ENCODE measurements at regions not wholly inside any gene's neighbourhood (a gene's known extent, or its start where the extent isn't known, plus 50 kb on each side); places are given as distances from the start of the nearest gene placed in this dataset.

- DNase-seq (ENCODE audit: low spot score) (no peak), ATAC-seq (no peak)
- Histone ChIP-seq H2AFZ (no peak overlapping the region), H3K4me1 (ENCODE audit: insufficient read depth) (no peaks in the 10 kb centered on the region), H3K9me2 (ENCODE audit: insufficient read depth) (no peaks in the 10 kb centered on the region), H3K27me3 (ENCODE audit: insufficient read depth) (no peaks in the 10 kb centered on the region), H3F3A (replicated peaks; ENCODE audit: low read depth) (no peaks in the 10 kb centered on the region), H3K79me2 (replicated peaks; ENCODE audit: insufficient read depth) (no peaks in the 10 kb centered on the region), H4K20me1 (replicated peaks; ENCODE audit: insufficient read depth) (no peaks in the 10 kb centered on the region), H3K27ac (ENCODE audit: low read depth) (no peak overlapping the region), H3K36me3 (ENCODE audit: insufficient read depth) (no peaks in the 10 kb centered on the region), H3K4me2 (no peak overlapping the region), H3K4me3 (no peak overlapping the region)
- no peak overlapping the region for H3K4me3 Mint-ChIP-seq
- H3K4me1 Mint-ChIP-seq = no peaks in the 10 kb centered on the region
- H3K9me3 Mint-ChIP-seq = no peaks in the 10 kb centered on the region
- H3K27me3 Mint-ChIP-seq (ENCODE audit: insufficient read depth, low read depth, poor library complexity) = no peaks in the 10 kb centered on the region
- H3K36me3 Mint-ChIP-seq (ENCODE audit: low read depth) = no peaks in the 10 kb centered on the region
- no peak overlapping the region for H3K27ac Mint-ChIP-seq
- TF ChIP-seq CTCF (conservative IDR thresholded peaks at IDR 0.05; ENCODE audit: low read depth in 2 of 2) (no peak), CREB1 (CRISPR knock-in tag; IDR thresholded peaks at IDR 0.05; ENCODE audit: low read depth) (no peak), EZH2phosphoT487 (IDR thresholded peaks at IDR 0.05; ENCODE audit: unreplicated experiment) (no peak), ETS1 (IDR thresholded peaks at IDR 0.05) (no peak), EZH2 (IDR thresholded peaks at IDR 0.05; ENCODE audit: low read depth, unreplicated experiment) (no peak), POLR2AphosphoS5 (IDR thresholded peaks at IDR 0.05; ENCODE audit: low read depth) (no peak), STAT1 (IDR thresholded peaks at IDR 0.05; ENCODE audit: unreplicated experiment) (no peak), ZNF331 (CRISPR knock-in tag; IDR thresholded peaks at IDR 0.05; ENCODE audit: low read depth) (no peak), ZNF114 (CRISPR knock-in tag; IDR thresholded peaks at IDR 0.05) (no peak), JUNB (IDR thresholded peaks at IDR 0.05; ENCODE audit: unreplicated experiment) (no peak), NANOG (IDR thresholded peaks at IDR 0.05; ENCODE audit: borderline replicate concordance) (no peak)
- TF ChIP-seq, protein P1, sequence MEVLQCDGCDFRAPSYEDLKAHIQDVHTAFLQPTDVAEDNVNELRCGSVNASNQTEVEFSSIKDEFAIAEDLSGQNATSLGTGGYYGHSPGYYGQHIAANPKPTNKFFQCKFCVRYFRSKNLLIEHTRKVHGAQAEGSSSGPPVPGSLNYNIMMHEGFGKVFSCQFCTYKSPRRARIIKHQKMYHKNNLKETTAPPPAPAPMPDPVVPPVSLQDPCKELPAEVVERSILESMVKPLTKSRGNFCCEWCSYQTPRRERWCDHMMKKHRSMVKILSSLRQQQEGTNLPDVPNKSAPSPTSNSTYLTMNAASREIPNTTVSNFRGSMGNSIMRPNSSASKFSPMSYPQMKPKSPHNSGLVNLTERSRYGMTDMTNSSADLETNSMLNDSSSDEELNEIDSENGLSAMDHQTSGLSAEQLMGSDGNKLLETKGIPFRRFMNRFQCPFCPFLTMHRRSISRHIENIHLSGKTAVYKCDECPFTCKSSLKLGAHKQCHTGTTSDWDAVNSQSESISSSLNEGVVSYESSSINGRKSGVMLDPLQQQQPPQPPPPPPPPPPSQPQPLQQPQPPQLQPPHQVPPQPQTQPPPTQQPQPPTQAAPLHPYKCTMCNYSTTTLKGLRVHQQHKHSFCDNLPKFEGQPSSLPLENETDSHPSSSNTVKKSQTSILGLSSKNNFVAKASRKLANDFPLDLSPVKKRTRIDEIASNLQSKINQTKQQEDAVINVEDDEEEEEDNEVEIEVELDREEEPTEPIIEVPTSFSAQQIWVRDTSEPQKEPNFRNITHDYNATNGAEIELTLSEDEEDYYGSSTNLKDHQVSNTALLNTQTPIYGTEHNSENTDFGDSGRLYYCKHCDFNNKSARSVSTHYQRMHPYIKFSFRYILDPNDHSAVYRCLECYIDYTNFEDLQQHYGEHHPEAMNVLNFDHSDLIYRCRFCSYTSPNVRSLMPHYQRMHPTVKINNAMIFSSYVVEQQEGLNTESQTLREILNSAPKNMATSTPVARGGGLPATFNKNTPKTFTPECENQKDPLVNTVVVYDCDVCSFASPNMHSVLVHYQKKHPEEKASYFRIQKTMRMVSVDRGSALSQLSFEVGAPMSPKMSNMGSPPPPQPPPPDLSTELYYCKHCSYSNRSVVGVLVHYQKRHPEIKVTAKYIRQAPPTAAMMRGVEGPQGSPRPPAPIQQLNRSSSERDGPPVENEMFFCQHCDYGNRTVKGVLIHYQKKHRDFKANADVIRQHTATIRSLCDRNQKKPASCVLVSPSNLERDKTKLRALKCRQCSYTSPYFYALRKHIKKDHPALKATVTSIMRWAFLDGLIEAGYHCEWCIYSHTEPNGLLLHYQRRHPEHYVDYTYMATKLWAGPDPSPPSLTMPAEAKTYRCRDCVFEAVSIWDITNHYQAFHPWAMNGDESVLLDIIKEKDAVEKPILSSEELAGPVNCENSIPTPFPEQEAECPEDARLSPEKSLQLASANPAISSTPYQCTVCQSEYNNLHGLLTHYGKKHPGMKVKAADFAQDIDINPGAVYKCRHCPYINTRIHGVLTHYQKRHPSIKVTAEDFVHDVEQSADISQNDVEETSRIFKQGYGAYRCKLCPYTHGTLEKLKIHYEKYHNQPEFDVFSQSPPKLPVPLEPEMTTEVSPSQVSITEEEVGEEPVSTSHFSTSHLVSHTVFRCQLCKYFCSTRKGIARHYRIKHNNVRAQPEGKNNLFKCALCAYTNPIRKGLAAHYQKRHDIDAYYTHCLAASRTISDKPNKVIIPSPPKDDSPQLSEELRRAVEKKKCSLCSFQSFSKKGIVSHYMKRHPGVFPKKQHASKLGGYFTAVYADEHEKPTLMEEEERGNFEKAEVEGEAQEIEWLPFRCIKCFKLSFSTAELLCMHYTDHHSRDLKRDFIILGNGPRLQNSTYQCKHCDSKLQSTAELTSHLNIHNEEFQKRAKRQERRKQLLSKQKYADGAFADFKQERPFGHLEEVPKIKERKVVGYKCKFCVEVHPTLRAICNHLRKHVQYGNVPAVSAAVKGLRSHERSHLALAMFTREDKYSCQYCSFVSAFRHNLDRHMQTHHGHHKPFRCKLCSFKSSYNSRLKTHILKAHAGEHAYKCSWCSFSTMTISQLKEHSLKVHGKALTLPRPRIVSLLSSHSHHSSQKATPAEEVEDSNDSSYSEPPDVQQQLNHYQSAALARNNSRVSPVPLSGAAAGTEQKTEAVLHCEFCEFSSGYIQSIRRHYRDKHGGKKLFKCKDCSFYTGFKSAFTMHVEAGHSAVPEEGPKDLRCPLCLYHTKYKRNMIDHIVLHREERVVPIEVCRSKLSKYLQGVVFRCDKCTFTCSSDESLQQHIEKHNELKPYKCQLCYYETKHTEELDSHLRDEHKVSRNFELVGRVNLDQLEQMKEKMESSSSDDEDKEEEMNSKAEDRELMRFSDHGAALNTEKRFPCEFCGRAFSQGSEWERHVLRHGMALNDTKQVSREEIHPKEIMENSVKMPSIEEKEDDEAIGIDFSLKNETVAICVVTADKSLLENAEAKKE (CRISPR knock-in tag; IDR thresholded peaks at IDR 0.05) = no peak
- TF ChIP-seq, protein P2, sequence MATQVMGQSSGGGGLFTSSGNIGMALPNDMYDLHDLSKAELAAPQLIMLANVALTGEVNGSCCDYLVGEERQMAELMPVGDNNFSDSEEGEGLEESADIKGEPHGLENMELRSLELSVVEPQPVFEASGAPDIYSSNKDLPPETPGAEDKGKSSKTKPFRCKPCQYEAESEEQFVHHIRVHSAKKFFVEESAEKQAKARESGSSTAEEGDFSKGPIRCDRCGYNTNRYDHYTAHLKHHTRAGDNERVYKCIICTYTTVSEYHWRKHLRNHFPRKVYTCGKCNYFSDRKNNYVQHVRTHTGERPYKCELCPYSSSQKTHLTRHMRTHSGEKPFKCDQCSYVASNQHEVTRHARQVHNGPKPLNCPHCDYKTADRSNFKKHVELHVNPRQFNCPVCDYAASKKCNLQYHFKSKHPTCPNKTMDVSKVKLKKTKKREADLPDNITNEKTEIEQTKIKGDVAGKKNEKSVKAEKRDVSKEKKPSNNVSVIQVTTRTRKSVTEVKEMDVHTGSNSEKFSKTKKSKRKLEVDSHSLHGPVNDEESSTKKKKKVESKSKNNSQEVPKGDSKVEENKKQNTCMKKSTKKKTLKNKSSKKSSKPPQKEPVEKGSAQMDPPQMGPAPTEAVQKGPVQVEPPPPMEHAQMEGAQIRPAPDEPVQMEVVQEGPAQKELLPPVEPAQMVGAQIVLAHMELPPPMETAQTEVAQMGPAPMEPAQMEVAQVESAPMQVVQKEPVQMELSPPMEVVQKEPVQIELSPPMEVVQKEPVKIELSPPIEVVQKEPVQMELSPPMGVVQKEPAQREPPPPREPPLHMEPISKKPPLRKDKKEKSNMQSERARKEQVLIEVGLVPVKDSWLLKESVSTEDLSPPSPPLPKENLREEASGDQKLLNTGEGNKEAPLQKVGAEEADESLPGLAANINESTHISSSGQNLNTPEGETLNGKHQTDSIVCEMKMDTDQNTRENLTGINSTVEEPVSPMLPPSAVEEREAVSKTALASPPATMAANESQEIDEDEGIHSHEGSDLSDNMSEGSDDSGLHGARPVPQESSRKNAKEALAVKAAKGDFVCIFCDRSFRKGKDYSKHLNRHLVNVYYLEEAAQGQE (IDR thresholded peaks at IDR 0.05; ENCODE audit: unreplicated experiment) = no peak
These were observed 688.5 kb downstream of the EFNB2 start for GRCh38 chr13:105846923-105847322.

Measured in GM23338 (cell line).